IMR-90 (cell line): ENCODE measurements at regions not wholly inside any gene's neighbourhood (a gene's known extent, or its start where the extent isn't known, plus 50 kb on each side); places are given as distances from the start of the nearest gene placed in this dataset.

Experiments
- ATAC-seq: fragments of 200-7000 bp; cut with Tn5 transposase; 2 replicates; pipeline ENCODE4 v1.9.1; 2020; ENCODE audit warnings: low read depth, mild to moderate bottlenecking, moderate library complexity
- BruUV-seq: library from RNA; stranded (reverse); fragments of 400-500 nt; replicated peaks from 2 replicates; lab custom pipeline; 2021; lab: Mats Ljungman, UMichigan
- CTCF ChIA-PET: fragments of 300-600 bp; formaldehyde crosslinking; extraction: SDS; loops from one replicate; lab custom pipeline; 2021; ENCODE audit warnings: antibody characterized with exemption; lab: Yijun Ruan, JAX
- POLR2A ChIA-PET: fragments of 300-600 bp; sonication (Branson Sonifier 250); formaldehyde crosslinking; loops from one replicate; lab custom pipeline; 2022; ENCODE audit warnings: antibody characterized with exemption; ENCODE audit not compliant: unreplicated experiment; lab: Charles Lee
- DNase-seq: peaks from one replicate; pipeline ENCODE4 v3.0.0; 2013
- H2AFZ ChIP-seq: replicated peaks from 2 replicates; pipeline ENCODE3; 2013; ENCODE audit warnings: low read length, mild to moderate bottlenecking; ENCODE audit not compliant: poor library complexity
- H2AK5ac ChIP-seq: 2 replicates; pipeline ENCODE4 v1.6.1; 2013; ENCODE audit warnings: low read depth, low read length, inconsistent platforms
- H2AK9ac ChIP-seq: replicated peaks from 2 replicates; pipeline ENCODE3; 2013; ENCODE audit warnings: mild to moderate bottlenecking, low read depth, low read length, moderate library complexity; ENCODE audit not compliant: poor library complexity
- H2BK120ac ChIP-seq: 2 replicates; pipeline ENCODE4 v1.6.1; 2013; ENCODE audit warnings: low read depth, low read length, inconsistent platforms
- H2BK15ac ChIP-seq: 3 replicates; pipeline ENCODE4 v1.6.1; 2013; ENCODE audit warnings: low read depth, low read length, inconsistent platforms
- H2BK20ac ChIP-seq: 2 replicates; pipeline ENCODE4 v1.6.1; 2013; ENCODE audit warnings: low read depth, mild to moderate bottlenecking, inconsistent platforms, low read length, moderate library complexity
- H2BK5ac ChIP-seq: 2 replicates; pipeline ENCODE4 v1.6.1; 2013; ENCODE audit warnings: mild to moderate bottlenecking, low read depth, low read length, inconsistent platforms; ENCODE audit not compliant: poor library complexity, severe bottlenecking
- H3K14ac ChIP-seq: replicated peaks from 2 replicates; pipeline ENCODE4 v1.6.1; 2013; ENCODE audit warnings: low read depth, low read length, inconsistent platforms
- H3K18ac ChIP-seq: 2 replicates; pipeline ENCODE4 v1.6.1; 2013; ENCODE audit warnings: low read depth, low read length, control low read depth
- H3K23ac ChIP-seq: 2 replicates; pipeline ENCODE4 v1.6.1; 2013; ENCODE audit warnings: low read depth, low read length, inconsistent platforms
- H3K27ac ChIP-seq: 2 replicates; pipeline ENCODE4 v1.5.1; 2013; ENCODE audit warnings: mild to moderate bottlenecking, control low read depth, low read length; ENCODE audit not compliant: insufficient read depth
- H3K27me3 ChIP-seq: 2 replicates; pipeline ENCODE4 v1.6.1; 2013; ENCODE audit warnings: low read length; ENCODE audit not compliant: control insufficient read depth, insufficient read depth
- H3K36me3 ChIP-seq: 2 replicates; pipeline ENCODE4 v1.6.1; 2013; ENCODE audit warnings: low read length, mixed read lengths; ENCODE audit not compliant: control insufficient read depth, insufficient read depth
- H3K4ac ChIP-seq: 2 replicates; pipeline ENCODE4 v1.6.1; 2013; ENCODE audit warnings: low read depth, low read length, inconsistent platforms
- H3K4me1 ChIP-seq: 2 replicates; pipeline ENCODE4 v1.6.1; 2013; ENCODE audit warnings: low read length, mixed read lengths; ENCODE audit not compliant: control insufficient read depth, insufficient read depth
- H3K4me2 ChIP-seq: 2 replicates; pipeline ENCODE4 v1.6.1; 2013; ENCODE audit warnings: low read depth, mild to moderate bottlenecking, control low read depth, low read length, moderate library complexity
- H3K4me3 ChIP-seq: 2 replicates; pipeline ENCODE4 v1.5.1; 2013; ENCODE audit warnings: low read depth, mild to moderate bottlenecking, control low read depth, low read length, moderate library complexity; ENCODE audit not compliant: insufficient read depth
- H3K56ac ChIP-seq: 2 replicates; pipeline ENCODE4 v1.6.1; 2013; ENCODE audit warnings: low read length, inconsistent platforms; ENCODE audit not compliant: insufficient read depth; ENCODE audit errors: extremely low read depth
- H3K79me1 ChIP-seq, 2 experiments: 2 replicates each; pipeline ENCODE4 v1.6.1; 2013; ENCODE audit warnings: low read length in 2 of 2, inconsistent platforms in 1 of 2, low read depth in 1 of 2
- H3K9ac ChIP-seq: 2 replicates; pipeline ENCODE4 v1.6.1; 2013; ENCODE audit warnings: low read depth, low read length, control low read depth
- H3K9me1 ChIP-seq: 2 replicates; pipeline ENCODE4 v1.6.1; 2013; ENCODE audit warnings: low read length, inconsistent platforms; ENCODE audit not compliant: insufficient read depth
- H3K9me3 ChIP-seq: 2 replicates; pipeline ENCODE4 v1.6.1; 2013; ENCODE audit warnings: low read length; ENCODE audit not compliant: control insufficient read depth, insufficient read depth
- H4K20me1 ChIP-seq: 2 replicates; pipeline ENCODE4 v1.6.1; 2013; ENCODE audit warnings: low read length, inconsistent platforms; ENCODE audit not compliant: insufficient read depth
- H4K5ac ChIP-seq: 2 replicates; pipeline ENCODE4 v1.6.1; 2013; ENCODE audit warnings: mild to moderate bottlenecking, low read depth, low read length, control low read depth
- H4K8ac ChIP-seq, 2 experiments: 2 replicates each; pipeline ENCODE4 v1.6.1; 2013; ENCODE audit warnings: low read depth in 2 of 2, low read length in 2 of 2, control low read depth in 1 of 2, inconsistent platforms in 1 of 2
- H4K91ac ChIP-seq: 2 replicates; pipeline ENCODE4 v1.6.1; 2013; ENCODE audit warnings: low read depth, low read length, inconsistent platforms; ENCODE audit not compliant: insufficient read depth
- BHLHE40 ChIP-seq: fragments of 150-350 bp; IDR thresholded peaks from 2 replicates; pipeline ENCODE4 v1.6.1; 2016; ENCODE audit warnings: mild to moderate bottlenecking, low read depth, low read length
- CEBPB ChIP-seq: IDR thresholded peaks from 2 replicates; pipeline ENCODE4 v1.6.1; 2012; ENCODE audit warnings: low read depth, low read length, improper control_type of control experiment
- CHD1 ChIP-seq: IDR thresholded peaks from 2 replicates; pipeline ENCODE4 v1.6.1; 2012; ENCODE audit warnings: low read depth, low read length, improper control_type of control experiment
- CTCF ChIP-seq: conservative IDR thresholded peaks from 2 replicates; pipeline ENCODE4 v1.5.1; 2012; ENCODE audit warnings: mild to moderate bottlenecking, low read depth, low read length, improper control_type of control experiment
- ELK1 ChIP-seq: fragments of 150-350 bp; IDR thresholded peaks from 2 replicates; pipeline ENCODE4 v1.6.1; 2016; ENCODE audit warnings: low read depth, mild to moderate bottlenecking, low read length, moderate library complexity, borderline replicate concordance
- FOS ChIP-seq: fragments of 150-350 bp; IDR thresholded peaks from 2 replicates; pipeline ENCODE4 v1.6.1; 2016; ENCODE audit warnings: low read depth, low read length
- MAFK ChIP-seq: IDR thresholded peaks from 2 replicates; pipeline ENCODE4 v1.6.1; 2012; ENCODE audit warnings: low read depth, low read length, improper control_type of control experiment
- MAZ ChIP-seq: IDR thresholded peaks from 2 replicates; pipeline ENCODE4 v1.6.1; 2012; ENCODE audit warnings: low read depth, mild to moderate bottlenecking, low read length, improper control_type of control experiment, moderate library complexity, borderline replicate concordance
- MXI1 ChIP-seq: IDR thresholded peaks from 2 replicates; pipeline ENCODE4 v1.6.1; 2012; ENCODE audit warnings: low read depth, mild to moderate bottlenecking, low read length, moderate library complexity, borderline replicate concordance
- NFE2L2 ChIP-seq: fragments of 150-350 bp; IDR thresholded peaks from 2 replicates; pipeline ENCODE4 v1.6.1; 2016; ENCODE audit warnings: low read depth, mild to moderate bottlenecking, low read length
- POLR2A ChIP-seq: IDR thresholded peaks from 2 replicates; pipeline ENCODE4 v1.6.1; 2012; ENCODE audit warnings: mild to moderate bottlenecking, low read depth, low read length
- RAD21 ChIP-seq: IDR thresholded peaks from 2 replicates; pipeline ENCODE4 v1.6.1; 2012; ENCODE audit warnings: low read length, improper control_type of control experiment
- RCOR1 ChIP-seq: IDR thresholded peaks from 2 replicates; pipeline ENCODE4 v1.6.1; 2012; ENCODE audit warnings: mild to moderate bottlenecking, low read length, improper control_type of control experiment; ENCODE audit not compliant: insufficient replicate concordance
- RFX5 ChIP-seq: IDR thresholded peaks from 2 replicates; pipeline ENCODE4 v1.8.0; 2012; ENCODE audit warnings: low read depth, mild to moderate bottlenecking, low read length, moderate library complexity
- SMC3 ChIP-seq: fragments of 150-350 bp; IDR thresholded peaks from 2 replicates; pipeline ENCODE4 v1.6.1; 2016; ENCODE audit warnings: low read depth, mild to moderate bottlenecking, antibody characterized with exemption, low read length, moderate library complexity
- WGBS, 2 experiments: methylation state at CpG; one replicate each; pipeline versions ENCODE4 v1.1.5 to v1.1.7; 2013; ENCODE audit warnings: missing lambda C conversion rate in 2 of 2; ENCODE audit not compliant: insufficient read length in 1 of 2; ENCODE audit errors: extremely low coverage in 2 of 2; 5-methylcytosine and 5-hydroxymethylcytosine counted together
- dilution Hi-C: fragments of 300-500 bp; cut with HindIII; formaldehyde crosslinking; loops from one replicate; pipeline ENCODE4 v1.14.3; 2018; ENCODE audit warnings: low sequenced_read_pairs; ENCODE audit not compliant: unreplicated experiment
- in situ Hi-C: fragments of 300-500 bp; cut with MboI; formaldehyde crosslinking; loops from 3 replicates; pipeline ENCODE4 v1.14.3; 2019; ENCODE audit warnings: low sequenced_read_pairs, inconsistent platforms, mixed read lengths
- intact Hi-C: fragments of 100-400 bp; cut with micrococcal nuclease; formaldehyde crosslinking; loops from 2 replicates; pipeline ENCODE4 v1.10.0; 2022
- TF ChIP-seq, protein P1 (sequence below): fragments of 150-350 bp; IDR thresholded peaks from 2 replicates; pipeline ENCODE4 v1.6.1; 2017; ENCODE audit warnings: mild to moderate bottlenecking, antibody characterized with exemption, low read length, low read depth

GRCh38 chr10:78901694-78902093 is 167.1 kb upstream of the ZMIZ1 start:
- ChIA-PET CTCF (no interaction called here), POLR2A (no interaction called here)
- Histone ChIP-seq H2BK15ac (no peak overlapping the region), H3K36me3 (no peaks in the 10 kb centered on the region), H4K20me1 (no peaks in the 10 kb centered on the region), H3K4me1 (no peaks in the 10 kb centered on the region), H4K91ac (no peak overlapping the region), H2BK120ac (no peak overlapping the region), H3K79me1 (no peaks in the 10 kb centered on the region), H4K5ac (no peak overlapping the region), H3K9me3 (no peaks in the 10 kb centered on the region; the same call in 1 of the 2 replicates), H3K4ac (no peak overlapping the region), H3K14ac (no peak overlapping the region), H3K23ac (no peak overlapping the region), H2AK9ac (no peak overlapping the region), H2BK20ac (no peak overlapping the region), H3K4me2 (no peak overlapping the region), H2BK5ac (peak overlapping the region; percentile 20), H3K9me1 (no peaks in the 10 kb centered on the region), H3K27ac (no peak overlapping the region), H2AFZ (no peak overlapping the region), H3K27me3 (peaks cover 64% of the 10 kb centered on the region), H2AK5ac (no peak overlapping the region), H4K8ac (no peak overlapping the region), H3K56ac (no peak overlapping the region), H3K18ac (no peak overlapping the region), H3K9ac (no peak overlapping the region), H3K4me3 (no peak overlapping the region)
- in situ Hi-C loops (no loop called here), intact Hi-C loops (no loop called here), dilution Hi-C loops (no loop called here)
- ATAC-seq (no peak), DNase-seq (no peak)
- TF ChIP-seq CTCF (no peak), RAD21 (no peak), MXI1 (no peak), CEBPB (no peak), CHD1 (no peak), RCOR1 (no peak), MAZ (no peak), ELK1 (no peak), RFX5 (no peak), MAFK (no peak), FOS (no peak), SMC3 (no peak), POLR2A (no peak), BHLHE40 (no peak), NFE2L2 (no peak)
- TF ChIP-seq, protein P1, sequence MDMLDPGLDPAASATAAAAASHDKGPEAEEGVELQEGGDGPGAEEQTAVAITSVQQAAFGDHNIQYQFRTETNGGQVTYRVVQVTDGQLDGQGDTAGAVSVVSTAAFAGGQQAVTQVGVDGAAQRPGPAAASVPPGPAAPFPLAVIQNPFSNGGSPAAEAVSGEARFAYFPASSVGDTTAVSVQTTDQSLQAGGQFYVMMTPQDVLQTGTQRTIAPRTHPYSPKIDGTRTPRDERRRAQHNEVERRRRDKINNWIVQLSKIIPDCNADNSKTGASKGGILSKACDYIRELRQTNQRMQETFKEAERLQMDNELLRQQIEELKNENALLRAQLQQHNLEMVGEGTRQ = no peak
- WGBS, 2 experiments = 80 to 100% methylated on average over 1 of the region's 1 CpG
- no TSS peak for BruUV-seq
